ENCODE measurements at regions not wholly inside any gene's neighbourhood (a gene's known extent, or its start where the extent isn't known, plus 50 kb on each side); places are given as distances from the start of the nearest gene placed in this dataset.

GRCh38 chr6:11296449-11297375 is 64.2 kb upstream of the NEDD9 start (continued):
- TF ChIP-seq AFF4 (CRISPR knock-in tag; IDR thresholded peaks at IDR 0.05) (no peak), ZNF543 (CRISPR knock-in tag; IDR thresholded peaks at IDR 0.05) (no peak), ZNF142 (CRISPR knock-in tag; IDR thresholded peaks at IDR 0.05) (no peak), HIC2 (CRISPR knock-in tag; IDR thresholded peaks at IDR 0.05; ENCODE audit: low read depth) (no peak), SAP130 (CRISPR knock-in tag; IDR thresholded peaks at IDR 0.05; ENCODE audit: low read depth) (0 out of 2 replicates have a peak, but pooled peaks have one; percentile 29), ZBTB8A (CRISPR knock-in tag; IDR thresholded peaks at IDR 0.05; ENCODE audit: borderline replicate concordance, low read depth) (no peak), CCDC6 (CRISPR knock-in tag; IDR thresholded peaks at IDR 0.05) (no peak), ZMYM3 (CRISPR knock-in tag; IDR thresholded peaks at IDR 0.05) (peak; percentile 60; the same call in 1 of the 2 replicates), ZBTB26 (CRISPR knock-in tag; IDR thresholded peaks at IDR 0.05; ENCODE audit: borderline replicate concordance) (no peak), ZC3H13 (CRISPR knock-in tag; IDR thresholded peaks at IDR 0.05) (no peak), THYN1 (CRISPR knock-in tag; IDR thresholded peaks at IDR 0.05; ENCODE audit: borderline replicate concordance, low read depth) (0 out of 2 replicates have a peak, but pooled peaks have one; percentile 8), RORA (CRISPR knock-in tag; IDR thresholded peaks at IDR 0.05) (no peak), SMAD3 (CRISPR knock-in tag; IDR thresholded peaks at IDR 0.05) (no peak), PCBP1 (IDR thresholded peaks at IDR 0.05; ENCODE audit: borderline replicate concordance, low read depth, low read length) (no peak), NCOA2 (CRISPR knock-in tag; IDR thresholded peaks at IDR 0.05) (no peak), FOXM1 (CRISPR knock-in tag; IDR thresholded peaks at IDR 0.05) (no peak)

Data from HepG2 (cell line).